Stomach (tissue), 4 donors: ENCODE measurements at regions not wholly inside any gene's neighbourhood (a gene's known extent, or its start where the extent isn't known, plus 50 kb on each side); places are given as distances from the start of the nearest gene placed in this dataset.

ENCODE experiments used
- POLR2A ChIP-seq, 4 donors: fragments of 450-650 bp; IDR thresholded peaks; one replicate each; pipeline ENCODE4 v1.6.1; 2016; ENCODE audit warnings: antibody characterized with exemption in 4 of 4, control low read depth in 2 of 4, mild to moderate bottlenecking in 1 of 4, moderate library complexity in 1 of 4
- POLR2AphosphoS5 ChIP-seq, 3 donors: sonication (generic); formaldehyde crosslinking; IDR thresholded peaks; one replicate each; pipeline ENCODE4 v1.6.1; 2016; ENCODE audit warnings: antibody characterized with exemption in 3 of 3
- TF ChIP-seq, protein P1 (sequence below), 7 experiments: fragments of 450-650 bp in 4 of 7; fragments of 200-600 bp in 3 of 7; sonication (generic) in 3 of 7; IDR thresholded peaks; one replicate each; pipeline ENCODE4 v1.5.1; 2016 to 2019; ENCODE audit warnings: antibody characterized with exemption in 7 of 7, control low read depth in 2 of 7, mild to moderate bottlenecking in 1 of 7

DNA sequence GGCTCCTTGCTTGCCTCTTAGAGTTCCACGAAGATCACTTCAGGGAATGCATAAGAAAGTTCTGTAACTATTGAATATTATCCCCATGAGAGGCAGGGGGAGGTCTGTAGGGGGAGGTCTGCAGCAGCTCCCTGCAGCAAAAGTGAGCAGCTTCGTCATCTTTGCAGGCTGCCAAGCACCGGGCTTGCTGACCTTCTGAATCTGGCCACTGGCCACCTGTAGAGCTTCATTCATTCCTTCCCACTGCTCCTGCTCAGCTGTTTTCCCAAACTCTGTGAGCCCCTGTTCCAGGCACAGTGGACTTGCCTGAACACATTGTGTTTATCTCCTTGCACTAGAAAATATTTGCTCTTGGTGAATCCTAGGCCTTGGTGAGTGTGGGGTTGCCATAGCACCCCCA, 443.3 kb downstream of the HAPSTR1 start:
- TF ChIP-seq, protein P1, sequence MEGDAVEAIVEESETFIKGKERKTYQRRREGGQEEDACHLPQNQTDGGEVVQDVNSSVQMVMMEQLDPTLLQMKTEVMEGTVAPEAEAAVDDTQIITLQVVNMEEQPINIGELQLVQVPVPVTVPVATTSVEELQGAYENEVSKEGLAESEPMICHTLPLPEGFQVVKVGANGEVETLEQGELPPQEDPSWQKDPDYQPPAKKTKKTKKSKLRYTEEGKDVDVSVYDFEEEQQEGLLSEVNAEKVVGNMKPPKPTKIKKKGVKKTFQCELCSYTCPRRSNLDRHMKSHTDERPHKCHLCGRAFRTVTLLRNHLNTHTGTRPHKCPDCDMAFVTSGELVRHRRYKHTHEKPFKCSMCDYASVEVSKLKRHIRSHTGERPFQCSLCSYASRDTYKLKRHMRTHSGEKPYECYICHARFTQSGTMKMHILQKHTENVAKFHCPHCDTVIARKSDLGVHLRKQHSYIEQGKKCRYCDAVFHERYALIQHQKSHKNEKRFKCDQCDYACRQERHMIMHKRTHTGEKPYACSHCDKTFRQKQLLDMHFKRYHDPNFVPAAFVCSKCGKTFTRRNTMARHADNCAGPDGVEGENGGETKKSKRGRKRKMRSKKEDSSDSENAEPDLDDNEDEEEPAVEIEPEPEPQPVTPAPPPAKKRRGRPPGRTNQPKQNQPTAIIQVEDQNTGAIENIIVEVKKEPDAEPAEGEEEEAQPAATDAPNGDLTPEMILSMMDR (IDR thresholded peaks at IDR 0.05), result no peak
- TF ChIP-seq POLR2A (IDR thresholded peaks at IDR 0.05), result no peak
- no peak for TF ChIP-seq POLR2AphosphoS5 (IDR thresholded peaks at IDR 0.05)
